SHP77 treated with DMSO at 0.1 percent for 48 hours (cell line): ENCODE measurements at regions not wholly inside any gene's neighbourhood (a gene's known extent, or its start where the extent isn't known, plus 50 kb on each side); places are given as distances from the start of the nearest gene placed in this dataset.

Experiments
- DNase-seq: peaks from one replicate; lab custom pipeline; 2025; lab: John Stamatoyannopoulos, UW

- DNase-seq, result no peak
Observed at GRCh38 chr11:109165035-109165434, 257.0 kb upstream of the C11orf87 start.

- no peak for DNase-seq
Observed at GRCh38 chr11:109166441-109166840, 255.5 kb upstream of the C11orf87 start.

- DNase-seq, result no peak
Observed at GRCh38 chr11:109173504-109173903, 248.5 kb upstream of the C11orf87 start.

GRCh38 chr11:109184376-109184775, 237.6 kb upstream of the C11orf87 start:
- no peak for DNase-seq

GRCh38 chr11:109192864-109193263, 229.1 kb upstream of the C11orf87 start:
- no peak for DNase-seq

GRCh38 chr11:109193880-109194279, 228.1 kb upstream of the C11orf87 start:
- no peak for DNase-seq

GRCh38 chr11:109196016-109196415, 226.0 kb upstream of the C11orf87 start:
- no peak for DNase-seq

GRCh38 chr11:109197656-109198055, 224.3 kb upstream of the C11orf87 start:
- no peak for DNase-seq

GRCh38 chr11:109203176-109203575, 218.8 kb upstream of the C11orf87 start:
- no peak for DNase-seq

GRCh38 chr11:109205312-109205711, 216.7 kb upstream of the C11orf87 start:
- no peak for DNase-seq

- no peak for DNase-seq
Observed at GRCh38 chr11:109208121-109208520, 213.9 kb upstream of the C11orf87 start.

- no peak for DNase-seq
Observed at GRCh38 chr11:109209572-109209971, 212.4 kb upstream of the C11orf87 start.

- no peak for DNase-seq
Observed at GRCh38 chr11:109221190-109221589, 200.8 kb upstream of the C11orf87 start.

GRCh38 chr11:109222761-109223160, 199.2 kb upstream of the C11orf87 start:
- DNase-seq, result no peak

GRCh38 chr11:109223451-109223850, 198.5 kb upstream of the C11orf87 start:
- DNase-seq, result no peak

GRCh38 chr11:109229682-109230081, 192.3 kb upstream of the C11orf87 start:
- DNase-seq, result no peak

- no peak for DNase-seq
Observed at GRCh38 chr11:109236188-109236587, 185.8 kb upstream of the C11orf87 start.

GRCh38 chr11:109236696-109237095, 185.3 kb upstream of the C11orf87 start:
- no peak for DNase-seq

GRCh38 chr11:109237636-109238035, 184.4 kb upstream of the C11orf87 start:
- DNase-seq, result no peak

GRCh38 chr11:109241988-109242536, 179.9 kb upstream of the C11orf87 start:
- no peak for DNase-seq

GRCh38 chr11:109247071-109247470, 174.9 kb upstream of the C11orf87 start:
- no peak for DNase-seq

- DNase-seq, result no peak
Observed at GRCh38 chr11:109249597-109249996, 172.4 kb upstream of the C11orf87 start.

- no peak for DNase-seq
Observed at GRCh38 chr11:109251230-109251629, 170.8 kb upstream of the C11orf87 start.

GRCh38 chr11:109264128-109264527, 157.9 kb upstream of the C11orf87 start:
- DNase-seq, result no peak
